WTC11 (cell line): ENCODE measurements at regions not wholly inside any gene's neighbourhood (a gene's known extent, or its start where the extent isn't known, plus 50 kb on each side); places are given as distances from the start of the nearest gene placed in this dataset.

Source experiments
- ATAC-seq: fragments of 200-7000 bp; cut with Tn5 transposase; 2 replicates; pipeline ENCODE4 v1.10.0; 2021; ENCODE audit warnings: mild to moderate bottlenecking, moderate library complexity
- CTCF ChIA-PET: fragments of 300-600 bp; sonication (Branson Sonifier 250); formaldehyde crosslinking; loops from one replicate; lab custom pipeline; 2021; ENCODE audit warnings: antibody characterized with exemption; lab: Charles Lee
- POLR2A ChIA-PET: fragments of 350-600 bp; sonication (Branson Sonifier 250); formaldehyde crosslinking; loops from one replicate; lab custom pipeline; 2021; ENCODE audit warnings: antibody characterized with exemption; lab: Charles Lee
- DNase-seq: peaks from one replicate; pipeline ENCODE4 v3.0.0; 2021; ENCODE audit warnings: low spot score
- H3K27ac Mint-ChIP-seq: 2 replicates; pipeline ENCODE4 v1.8.0; 2021; ENCODE audit warnings: mixed read lengths
- H3K27me3 Mint-ChIP-seq: 2 replicates; pipeline ENCODE4 v1.8.0; 2021; ENCODE audit warnings: low read depth, mild to moderate bottlenecking, moderate library complexity, mixed read lengths
- H3K36me3 Mint-ChIP-seq: 2 replicates; pipeline ENCODE4 v1.8.0; 2021; ENCODE audit warnings: mixed read lengths
- H3K4me1 Mint-ChIP-seq: 2 replicates; pipeline ENCODE4 v1.8.0; 2022; ENCODE audit warnings: mixed read lengths
- H3K4me3 Mint-ChIP-seq: 2 replicates; pipeline ENCODE4 v1.8.0; 2021; ENCODE audit warnings: mild to moderate bottlenecking, moderate library complexity, mixed read lengths
- H3K9me3 Mint-ChIP-seq: 2 replicates; pipeline ENCODE4 v1.8.0; 2021; ENCODE audit warnings: mixed read lengths
- ATF3 ChIP-seq: sonication (generic); formaldehyde crosslinking; conservative IDR thresholded peaks from 2 replicates; pipeline ENCODE4 v1.8.1; 2022; ENCODE audit warnings: mild to moderate bottlenecking, missing genetic modification reagents
- ERG ChIP-seq: fragments of 250-450 bp; sonication (Bioruptor Pico); IDR thresholded peaks from 2 replicates; pipeline ENCODE4 v1.8.0; 2021; ENCODE audit warnings: mild to moderate bottlenecking
- ETV6 ChIP-seq: sonication (generic); formaldehyde crosslinking; IDR thresholded peaks from 2 replicates; pipeline ENCODE4 v1.8.1; 2022; ENCODE audit warnings: mild to moderate bottlenecking, missing genetic modification reagents
- GABPB1 ChIP-seq: sonication (generic); formaldehyde crosslinking; IDR thresholded peaks from 2 replicates; pipeline ENCODE4 v1.8.1; 2023; ENCODE audit warnings: mild to moderate bottlenecking, missing genetic modification reagents
- GRHL2 ChIP-seq: fragments of 250-450 bp; sonication (Bioruptor Pico); IDR thresholded peaks from 2 replicates; pipeline ENCODE4 v1.8.0; 2022; ENCODE audit warnings: mild to moderate bottlenecking, moderate library complexity; ENCODE audit not compliant: insufficient replicate concordance, severe bottlenecking
- KAT7 ChIP-seq: sonication (generic); formaldehyde crosslinking; IDR thresholded peaks from 2 replicates; pipeline ENCODE4 v1.8.1; 2023; ENCODE audit warnings: missing genetic modification reagents, mild to moderate bottlenecking, borderline replicate concordance
- MXD4 ChIP-seq: fragments of 250-450 bp; sonication (Bioruptor Pico); IDR thresholded peaks from 2 replicates; pipeline ENCODE4 v1.8.0; 2021; ENCODE audit warnings: mild to moderate bottlenecking, moderate library complexity, borderline replicate concordance
- NFE2L1 ChIP-seq: sonication (generic); formaldehyde crosslinking; IDR thresholded peaks from 2 replicates; pipeline ENCODE4 v1.8.1; 2023; ENCODE audit warnings: missing genetic modification reagents
- NFYB ChIP-seq: sonication (generic); formaldehyde crosslinking; conservative IDR thresholded peaks from 2 replicates; pipeline ENCODE4 v1.8.0; 2022; ENCODE audit warnings: low read depth, missing genetic modification reagents
- RELA ChIP-seq: sonication (generic); formaldehyde crosslinking; IDR thresholded peaks from 2 replicates; pipeline ENCODE4 v1.8.1; 2022; ENCODE audit warnings: missing genetic modification reagents, mild to moderate bottlenecking, borderline replicate concordance
- RORB ChIP-seq: fragments of 250-450 bp; sonication (Bioruptor Pico); IDR thresholded peaks from 2 replicates; pipeline ENCODE4 v1.9.0; 2021; ENCODE audit warnings: mild to moderate bottlenecking
- SMAD3 ChIP-seq: sonication (generic); formaldehyde crosslinking; IDR thresholded peaks from 2 replicates; pipeline ENCODE4 v1.8.0; 2022; ENCODE audit warnings: missing genetic modification reagents, mild to moderate bottlenecking, borderline replicate concordance
- TEAD1 ChIP-seq: sonication (generic); formaldehyde crosslinking; IDR thresholded peaks from 2 replicates; pipeline ENCODE4 v1.8.0; 2022; ENCODE audit warnings: mild to moderate bottlenecking, missing genetic modification reagents
- ZBTB21 ChIP-seq: sonication (generic); formaldehyde crosslinking; IDR thresholded peaks from 2 replicates; pipeline ENCODE4 v1.8.1; 2023; ENCODE audit warnings: mild to moderate bottlenecking, missing genetic modification reagents, borderline replicate concordance
- ZNF121 ChIP-seq: sonication (generic); formaldehyde crosslinking; IDR thresholded peaks from 2 replicates; pipeline ENCODE4 v1.8.0; 2023; ENCODE audit warnings: missing genetic modification reagents
- ZNF138 ChIP-seq: sonication (generic); formaldehyde crosslinking; conservative IDR thresholded peaks from 2 replicates; pipeline ENCODE4 v1.8.1; 2022; ENCODE audit warnings: mild to moderate bottlenecking, moderate library complexity, missing genetic modification reagents
- ZNF423 ChIP-seq: fragments of 250-450 bp; sonication (Bioruptor Pico); IDR thresholded peaks from 2 replicates; pipeline ENCODE4 v2.1.2; 2022; ENCODE audit warnings: mild to moderate bottlenecking, moderate library complexity
- TF ChIP-seq, protein P1 (sequence below): fragments of 250-450 bp; sonication (Bioruptor Pico); IDR thresholded peaks from 2 replicates; pipeline ENCODE4 v1.9.0; 2021; ENCODE audit warnings: mild to moderate bottlenecking
- TF ChIP-seq, protein P2 (sequence below): sonication (generic); formaldehyde crosslinking; IDR thresholded peaks from 2 replicates; pipeline ENCODE4 v1.8.1; 2023; ENCODE audit warnings: mild to moderate bottlenecking, missing genetic modification reagents
- TF ChIP-seq, protein P3 (sequence below): sonication (generic); formaldehyde crosslinking; IDR thresholded peaks from 2 replicates; pipeline ENCODE4 v1.8.1; 2023; ENCODE audit warnings: mild to moderate bottlenecking, missing genetic modification reagents, moderate library complexity

DNA sequence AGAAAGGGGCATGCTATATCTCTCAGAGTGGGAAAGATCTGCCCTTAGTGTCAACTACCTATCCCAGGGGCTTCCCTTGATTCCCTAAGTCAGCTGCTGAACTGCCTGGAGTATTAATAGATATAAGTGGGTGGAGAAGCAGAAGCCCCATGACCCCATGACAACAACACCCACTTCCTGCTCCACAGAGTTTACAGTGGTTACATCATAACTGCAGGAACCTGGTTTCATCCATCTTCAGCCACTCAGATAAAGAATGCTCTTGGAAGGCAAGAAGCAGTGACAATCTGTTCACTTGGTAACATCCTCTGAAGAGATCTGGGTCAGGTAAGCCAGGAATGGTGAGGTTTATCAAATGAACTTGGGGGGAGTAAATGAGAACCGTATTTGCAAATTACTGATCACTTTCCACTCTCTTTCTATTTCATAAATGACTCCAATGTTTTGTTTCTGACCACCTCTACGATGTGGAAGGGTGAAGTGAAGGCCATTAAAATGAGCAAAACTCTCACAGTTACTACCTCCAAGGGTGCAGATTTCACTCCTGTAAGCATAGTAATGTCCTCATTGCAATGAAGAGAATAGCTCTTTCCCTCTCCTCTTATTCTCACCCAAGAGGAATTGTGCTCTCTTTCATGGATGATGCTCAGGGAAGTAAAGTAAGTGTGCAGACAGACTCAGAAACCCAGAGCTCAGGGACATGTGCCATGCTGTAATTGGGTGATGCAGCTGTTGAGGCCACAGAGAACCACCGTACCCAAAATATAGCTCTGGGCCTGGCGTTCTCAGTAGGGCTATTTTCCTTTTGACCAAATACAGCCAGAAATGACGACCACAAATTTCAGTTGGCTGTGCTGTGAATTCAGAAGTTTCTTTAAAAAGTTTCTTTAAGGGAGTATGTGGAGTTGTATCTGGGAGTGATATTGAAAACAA lies 192.8 kb upstream of the APCDD1 start:
- DNase-seq, result no peak
- H3K27me3 Mint-ChIP-seq, result peaks cover 3% of the 10 kb centered on the region; the same call in 1 of the 2 replicates
- no peak for TF ChIP-seq NFE2L1 (CRISPR knock-in tag)
- TF ChIP-seq RORB, result no peak
- TF ChIP-seq GABPB1 (CRISPR knock-in tag), result no peak
- no peak for TF ChIP-seq SMAD3
- TF ChIP-seq, all 79 proteins: peak for 0
- no peak overlapping the region for H3K4me3 Mint-ChIP-seq
- H3K27ac Mint-ChIP-seq, result no peak overlapping the region
- ATAC-seq, result no peak
- no peaks in the 10 kb centered on the region for H3K36me3 Mint-ChIP-seq
- ChIA-PET POLR2A (no interaction called here), CTCF (no interaction called here)
- H3K9me3 Mint-ChIP-seq, result peaks cover 38% of the 10 kb centered on the region
- H3K4me1 Mint-ChIP-seq, result peaks cover 4% of the 10 kb centered on the region; the same call in 1 of the 2 replicates

- peaks cover 29% of the 10 kb centered on the region for H3K9me3 Mint-ChIP-seq
- no peak overlapping the region for H3K4me3 Mint-ChIP-seq
- CTCF ChIA-PET, result no interaction called here
- H3K27me3 Mint-ChIP-seq, result peaks cover 3% of the 10 kb centered on the region; the same call in 1 of the 2 replicates
- no peak for DNase-seq
- no peak overlapping the region for H3K27ac Mint-ChIP-seq
- POLR2A ChIA-PET, result interaction anchor here (0.8 kb wide), 1 partner anchor 104 kb away, joined by 3 read pairs; no protein-coding TSS in a partner anchor
- TF ChIP-seq ETV6, result no peak
- TF ChIP-seq MXD4 (CRISPR knock-in tag), result no peak
- no peak for TF ChIP-seq RELA (CRISPR knock-in tag)
- TF ChIP-seq, protein P1, sequence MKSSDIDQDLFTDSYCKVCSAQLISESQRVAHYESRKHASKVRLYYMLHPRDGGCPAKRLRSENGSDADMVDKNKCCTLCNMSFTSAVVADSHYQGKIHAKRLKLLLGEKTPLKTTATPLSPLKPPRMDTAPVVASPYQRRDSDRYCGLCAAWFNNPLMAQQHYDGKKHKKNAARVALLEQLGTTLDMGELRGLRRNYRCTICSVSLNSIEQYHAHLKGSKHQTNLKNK (CRISPR knock-in tag), result no peak
- no peak for TF ChIP-seq SMAD3
- no peak for TF ChIP-seq ERG (CRISPR knock-in tag)
- TF ChIP-seq KAT7 (CRISPR knock-in tag), result no peak
- no peak for TF ChIP-seq TEAD1
- TF ChIP-seq GRHL2 (CRISPR knock-in tag), result no peak
- no peak for TF ChIP-seq ZBTB21 (CRISPR knock-in tag)
- no peak for TF ChIP-seq ZNF138 (CRISPR knock-in tag)
- TF ChIP-seq ZNF423 (CRISPR knock-in tag), result no peak
- TF ChIP-seq RORB, result no peak
- TF ChIP-seq NFYB (CRISPR knock-in tag), result no peak
- TF ChIP-seq ATF3 (CRISPR knock-in tag), result no peak
- TF ChIP-seq, protein P2, sequence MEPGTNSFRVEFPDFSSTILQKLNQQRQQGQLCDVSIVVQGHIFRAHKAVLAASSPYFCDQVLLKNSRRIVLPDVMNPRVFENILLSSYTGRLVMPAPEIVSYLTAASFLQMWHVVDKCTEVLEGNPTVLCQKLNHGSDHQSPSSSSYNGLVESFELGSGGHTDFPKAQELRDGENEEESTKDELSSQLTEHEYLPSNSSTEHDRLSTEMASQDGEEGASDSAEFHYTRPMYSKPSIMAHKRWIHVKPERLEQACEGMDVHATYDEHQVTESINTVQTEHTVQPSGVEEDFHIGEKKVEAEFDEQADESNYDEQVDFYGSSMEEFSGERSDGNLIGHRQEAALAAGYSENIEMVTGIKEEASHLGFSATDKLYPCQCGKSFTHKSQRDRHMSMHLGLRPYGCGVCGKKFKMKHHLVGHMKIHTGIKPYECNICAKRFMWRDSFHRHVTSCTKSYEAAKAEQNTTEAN (CRISPR knock-in tag), result no peak
- TF ChIP-seq, protein P3, sequence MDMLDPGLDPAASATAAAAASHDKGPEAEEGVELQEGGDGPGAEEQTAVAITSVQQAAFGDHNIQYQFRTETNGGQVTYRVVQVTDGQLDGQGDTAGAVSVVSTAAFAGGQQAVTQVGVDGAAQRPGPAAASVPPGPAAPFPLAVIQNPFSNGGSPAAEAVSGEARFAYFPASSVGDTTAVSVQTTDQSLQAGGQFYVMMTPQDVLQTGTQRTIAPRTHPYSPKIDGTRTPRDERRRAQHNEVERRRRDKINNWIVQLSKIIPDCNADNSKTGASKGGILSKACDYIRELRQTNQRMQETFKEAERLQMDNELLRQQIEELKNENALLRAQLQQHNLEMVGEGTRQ, result no peak
- TF ChIP-seq ZNF121 (CRISPR knock-in tag), result no peak
- no peaks in the 10 kb centered on the region for H3K36me3 Mint-ChIP-seq
- peaks cover 4% of the 10 kb centered on the region; the same call in 1 of the 2 replicates for H3K4me1 Mint-ChIP-seq
- no peak for ATAC-seq
Observed at GRCh38 chr18:10262566-10262965, 191.9 kb upstream of the APCDD1 start.
